NCI-H2227 treated with DMSO at 0.1 percent for 48 hours (cell line): ENCODE measurements at regions not wholly inside any gene's neighbourhood (a gene's known extent, or its start where the extent isn't known, plus 50 kb on each side); places are given as distances from the start of the nearest gene placed in this dataset.
A peak's percentile ranks its signal among the peaks of the same experiment; 100 is the strongest.

Experiments used
- DNase-seq: peaks from one replicate; lab custom pipeline; 2025; lab: John Stamatoyannopoulos, UW

DNA sequence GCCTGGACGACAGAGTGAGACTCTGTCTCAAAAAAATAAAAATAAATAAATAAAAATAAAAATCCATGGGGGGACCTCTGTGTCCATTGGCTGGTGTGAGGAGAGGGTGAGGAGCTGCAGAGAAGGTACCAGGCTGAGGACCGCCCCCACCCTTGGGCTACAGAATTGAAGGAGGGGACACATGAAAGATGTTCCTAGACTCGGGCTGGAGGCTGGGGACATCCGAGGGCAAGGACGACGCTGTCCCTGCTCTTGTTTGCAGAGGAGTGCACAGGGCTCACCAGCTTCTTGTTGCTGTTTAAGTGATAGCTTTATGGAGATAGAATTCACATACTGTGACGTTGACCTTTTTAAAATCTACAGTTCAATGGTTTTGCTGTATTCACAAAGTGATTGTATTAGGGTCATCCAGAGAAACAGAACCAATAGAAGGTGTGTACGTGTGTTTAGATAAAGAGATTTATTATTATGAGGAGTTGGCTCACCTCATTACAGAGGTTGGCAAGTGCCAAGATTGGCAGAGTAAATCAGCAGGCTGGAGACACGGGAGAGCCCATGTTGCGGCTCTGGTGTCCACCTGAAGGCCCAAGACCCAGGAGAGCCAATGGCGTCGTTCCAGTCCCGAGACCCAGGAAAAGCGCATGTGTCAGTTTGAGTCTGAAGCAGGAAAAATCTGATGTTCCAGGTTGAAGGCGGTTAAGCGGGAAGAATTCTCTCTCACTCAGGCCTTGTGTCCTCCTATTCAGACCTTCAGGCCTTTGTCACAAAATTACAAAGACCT lies 320.7 kb downstream of the SEC14L1 start:
- DNase-seq, result no peak

DNA sequence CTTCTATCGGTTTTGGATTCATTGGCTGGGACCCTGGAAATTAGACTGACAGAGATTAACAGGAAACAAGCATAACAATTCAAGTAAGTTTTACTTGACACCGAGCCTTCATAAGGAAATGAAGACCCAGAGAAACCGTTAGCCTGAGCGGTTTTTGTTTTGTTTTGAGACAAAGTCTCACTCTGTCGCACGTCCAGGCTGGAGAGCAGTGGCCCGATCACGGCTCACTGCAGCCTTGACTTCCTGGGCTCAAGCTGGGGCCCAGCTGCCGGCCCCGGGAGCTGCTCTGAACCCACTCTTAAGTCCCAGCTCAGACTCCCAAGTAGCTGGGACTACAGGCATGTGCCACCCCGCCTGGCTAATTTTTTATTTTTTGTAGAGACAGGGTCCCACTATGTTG lies 321.3 kb downstream of the SEC14L1 start:
- DNase-seq, result no peak

DNA sequence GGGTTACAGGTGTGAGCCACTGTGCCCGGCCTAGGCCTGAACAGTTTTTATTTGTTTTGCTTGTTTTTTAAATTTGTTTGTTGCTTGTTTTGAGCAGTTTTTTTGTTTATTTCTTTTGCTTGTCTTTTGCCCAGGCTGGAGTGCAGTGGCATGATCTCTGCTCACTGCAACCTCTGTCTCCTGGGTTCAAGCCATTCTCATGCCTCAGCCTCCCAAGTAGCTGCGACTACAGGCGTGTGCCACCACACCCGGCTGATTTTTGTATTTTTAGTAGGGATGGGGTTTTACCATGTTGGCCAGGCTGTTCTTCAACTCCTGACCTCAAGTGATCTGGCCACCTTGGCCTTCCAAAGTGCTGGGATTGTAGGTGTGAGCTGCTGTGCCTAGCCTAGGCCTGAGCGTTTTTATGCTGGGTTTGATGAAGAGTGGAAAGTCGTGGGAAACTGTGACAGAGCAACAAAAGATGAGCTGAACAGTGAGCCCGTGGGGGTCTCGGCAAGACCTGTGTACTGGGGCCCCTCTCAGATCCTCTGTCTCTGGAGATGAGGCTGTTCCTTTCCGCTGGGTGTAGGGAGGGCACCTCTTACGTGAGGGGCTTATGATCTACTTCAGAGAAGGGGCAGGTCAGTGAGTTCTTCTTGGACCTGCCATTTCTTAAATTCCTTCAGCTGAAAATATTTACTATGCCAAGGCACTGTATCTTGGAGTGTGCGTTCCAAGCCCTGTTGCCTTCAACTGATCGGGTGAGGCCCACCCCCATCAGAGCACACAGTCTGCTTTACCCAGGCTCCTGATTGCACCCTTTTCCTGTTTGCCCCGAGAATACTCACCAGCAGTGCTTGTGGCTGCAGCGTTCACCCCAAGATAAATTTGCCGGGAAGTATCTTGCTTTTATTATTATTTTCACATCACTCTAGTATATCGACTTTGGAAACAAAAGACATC lies 322.1 kb downstream of the SEC14L1 start:
- DNase-seq, result no peak

DNA sequence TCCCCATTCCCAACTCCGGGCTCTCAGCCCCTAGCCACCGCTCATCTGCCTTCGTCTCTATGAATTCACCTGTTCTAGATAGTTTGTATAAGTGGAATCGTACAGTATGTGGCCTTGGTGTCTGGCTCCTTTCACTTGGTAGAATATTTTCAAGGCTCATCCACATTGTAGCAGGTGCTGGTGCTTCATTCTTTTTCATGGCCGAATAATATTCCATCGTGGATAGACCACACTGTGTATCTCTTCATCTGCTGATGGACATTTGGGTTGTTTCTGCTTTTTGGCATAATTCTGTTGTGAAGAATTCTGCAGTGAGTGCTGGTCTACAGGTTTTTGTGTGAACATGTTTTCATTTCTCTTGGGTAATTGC lies 324.2 kb downstream of the SEC14L1 start:
- DNase-seq, result no peak

DNA sequence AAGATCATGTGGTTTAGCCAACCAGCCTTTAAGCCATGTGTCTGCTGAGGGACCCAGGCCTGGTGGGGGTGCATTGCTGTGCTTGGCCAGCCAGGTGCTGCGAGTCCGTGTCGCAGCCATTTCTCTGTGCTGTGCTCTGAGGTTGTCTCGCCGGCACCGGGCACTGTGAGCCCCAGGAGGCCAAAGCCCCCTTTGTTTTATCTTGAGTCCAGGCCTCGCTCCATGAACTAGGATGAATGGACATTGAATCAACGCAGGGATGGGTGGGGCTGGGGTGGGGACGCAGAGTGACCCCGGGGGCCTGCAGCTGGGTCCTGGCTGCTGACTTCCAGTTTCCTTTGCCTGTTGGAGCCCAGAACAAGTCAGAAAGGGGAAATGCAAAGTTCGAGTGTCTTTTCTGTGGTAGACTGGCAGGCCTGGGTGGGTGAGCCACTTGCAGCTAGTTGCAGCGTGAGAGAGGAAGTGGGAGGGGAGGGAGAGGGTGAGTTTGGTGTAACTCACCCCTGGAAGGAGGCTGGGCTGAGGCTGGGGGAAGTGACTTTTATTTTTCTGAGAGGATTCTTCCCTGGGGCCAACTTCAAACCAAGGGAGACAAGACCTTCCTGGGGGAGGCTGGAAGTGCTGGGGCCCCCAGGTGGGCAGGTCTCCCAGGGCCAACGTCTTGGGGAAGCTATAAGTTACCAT lies 324.7 kb downstream of the SEC14L1 start:
- peak; percentile 37 for DNase-seq

DNA sequence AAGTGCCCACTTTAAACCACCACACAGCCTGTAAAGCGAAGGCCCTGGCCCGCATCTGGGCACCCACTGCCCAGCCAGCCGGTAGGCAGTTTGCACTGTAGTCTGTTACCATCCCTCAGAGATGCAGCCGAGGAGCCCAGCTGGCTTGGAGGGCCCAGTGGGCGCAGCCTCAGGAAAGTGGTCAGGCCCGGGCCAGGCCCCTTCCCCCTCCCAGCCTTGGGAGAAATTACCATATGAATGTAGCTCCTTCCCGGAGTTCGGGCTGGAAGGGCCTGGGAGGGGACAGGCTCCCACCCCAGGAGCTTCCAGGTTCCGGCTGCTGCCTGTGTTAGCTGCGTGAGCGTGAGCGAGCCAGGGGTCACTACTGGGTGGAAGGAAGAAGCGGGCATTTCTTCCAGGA lies 325.4 kb downstream of the SEC14L1 start:
- DNase-seq, result peak; percentile 27

DNA sequence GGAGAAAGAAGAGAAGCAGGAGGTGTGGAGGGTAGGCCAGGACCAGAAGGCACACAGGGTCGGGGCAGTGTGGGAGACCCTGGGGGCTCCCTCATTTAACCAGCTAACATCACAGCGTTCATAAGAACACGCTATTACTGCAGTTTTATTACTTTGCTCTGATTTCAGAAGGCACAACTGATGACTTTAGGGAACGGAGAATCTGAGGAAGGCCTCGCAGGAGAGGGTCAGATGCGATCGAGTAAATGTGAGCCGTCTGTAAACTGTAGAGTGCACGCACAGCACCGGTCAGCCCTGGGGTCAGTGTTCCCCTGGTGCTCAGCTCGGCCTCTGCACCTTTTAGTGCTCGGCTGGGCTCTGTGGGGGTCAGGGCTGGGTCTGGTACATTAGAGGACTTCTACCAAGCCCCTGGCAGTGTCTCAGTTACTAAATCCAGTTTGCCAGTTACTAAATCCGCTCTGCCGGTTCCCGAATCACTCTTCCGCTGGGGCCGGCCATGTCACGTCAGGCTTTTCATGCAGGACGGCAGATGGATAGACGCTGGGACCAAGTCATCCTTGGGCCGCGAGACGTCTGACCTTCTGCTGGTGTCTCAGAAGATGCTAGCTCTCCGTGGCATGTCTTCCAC lies 325.9 kb downstream of the SEC14L1 start:
- no peak for DNase-seq

DNA sequence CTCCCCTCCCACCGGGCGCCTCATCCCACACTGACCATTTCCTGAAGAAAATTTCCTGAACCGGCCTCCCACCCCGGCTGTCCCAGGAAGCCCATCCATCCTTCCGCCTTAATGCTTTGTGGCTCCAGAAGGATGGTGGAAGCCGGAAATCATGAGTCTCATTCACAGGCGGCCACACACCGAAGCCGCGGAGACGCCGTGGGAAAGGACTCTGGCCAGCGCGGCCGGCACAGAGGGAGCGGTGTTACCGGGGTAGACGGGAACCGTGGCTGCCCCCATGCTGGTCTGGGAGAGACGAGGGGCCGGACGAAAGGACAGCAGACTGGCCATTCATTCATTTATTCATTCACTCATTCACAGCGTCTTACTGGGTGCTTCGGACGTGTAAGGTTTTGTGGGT lies 326.8 kb downstream of the SEC14L1 start:
- no peak for DNase-seq

DNA sequence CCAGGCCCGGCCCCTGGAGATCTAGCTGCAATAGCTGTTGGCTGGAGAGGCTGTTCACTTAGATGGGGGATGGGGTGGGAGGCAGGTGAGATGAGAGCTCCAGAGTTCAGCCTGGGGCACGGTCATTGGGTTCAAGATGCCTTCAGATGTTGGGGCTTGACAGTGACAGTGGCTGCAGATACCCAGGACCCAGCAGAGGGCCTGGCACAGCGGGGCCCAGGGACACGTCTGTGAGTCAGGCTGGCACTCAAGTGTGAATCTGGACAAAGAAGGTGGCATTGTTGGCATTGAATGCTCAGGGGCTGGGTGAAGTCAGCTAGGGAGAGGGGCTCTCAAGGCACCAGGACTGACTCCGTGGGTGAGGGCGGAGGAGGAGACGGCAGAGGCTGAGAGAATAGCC lies 328.1 kb downstream of the SEC14L1 start:
- no peak for DNase-seq

DNA sequence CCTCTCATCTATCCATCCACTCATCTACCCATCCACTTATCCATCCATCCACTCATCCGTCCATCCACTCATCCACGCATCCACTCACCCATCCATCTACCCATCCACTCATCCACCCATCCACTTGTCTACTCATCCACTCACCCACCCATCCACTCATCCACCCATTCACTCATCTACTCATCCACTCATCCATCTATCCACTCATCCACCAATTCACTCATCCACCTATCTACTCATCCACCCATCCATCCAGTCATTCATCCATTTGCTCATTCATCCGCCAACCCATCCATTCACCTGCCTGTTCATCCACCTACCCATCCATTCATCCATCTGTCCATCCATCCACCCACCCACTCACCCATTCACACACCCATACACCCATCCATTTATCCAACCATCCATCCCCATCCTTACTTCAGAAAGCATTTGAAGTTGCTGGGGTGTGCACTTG lies 329.6 kb downstream of the SEC14L1 start:
- no peak for DNase-seq

DNA sequence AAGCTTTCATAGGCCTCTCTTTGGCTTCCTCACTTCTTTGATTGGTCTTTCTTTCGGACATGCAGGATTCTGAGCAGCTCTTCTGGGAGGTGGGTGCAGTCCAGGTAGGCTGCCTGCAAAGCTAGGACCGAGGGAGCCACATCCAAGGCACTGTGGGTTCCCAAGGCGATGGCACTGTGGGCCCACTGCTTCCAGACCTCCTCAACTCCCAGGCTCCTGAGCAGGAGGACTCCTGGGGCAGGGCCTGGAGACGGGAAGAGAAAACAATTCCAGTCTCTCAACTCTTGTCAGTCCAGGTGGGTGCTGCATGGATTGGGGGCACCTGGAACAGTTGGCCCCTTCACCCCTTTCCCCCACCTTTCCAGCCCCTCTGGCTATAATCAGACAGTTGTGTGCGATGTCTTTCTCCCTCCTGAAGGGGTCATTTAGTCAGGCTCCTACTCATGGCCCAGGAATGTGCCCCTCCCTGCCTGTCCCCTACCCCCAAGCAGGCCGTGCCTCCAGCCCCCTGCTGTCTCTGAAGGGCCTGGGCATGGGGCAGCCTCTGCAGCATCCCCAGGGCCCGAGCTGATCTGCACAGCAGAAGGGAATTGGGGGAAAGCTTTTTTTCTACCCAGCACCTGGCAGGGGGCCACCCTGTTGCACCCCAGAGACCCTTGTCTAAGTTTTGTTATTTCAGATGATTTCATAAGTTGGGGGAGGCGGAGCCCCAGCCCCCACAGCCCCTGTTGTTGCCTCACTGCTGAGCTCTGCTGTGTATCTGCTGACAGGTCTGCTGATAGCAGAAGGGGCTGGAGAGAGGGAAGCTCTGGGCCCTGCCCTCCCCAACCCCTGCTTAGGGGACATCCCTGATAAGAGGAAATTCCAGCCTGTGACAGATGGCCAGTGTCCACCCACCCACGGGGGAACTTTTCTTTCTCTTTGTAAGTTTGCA lies 330.3 kb downstream of the SEC14L1 start:
- no peak for DNase-seq

DNA sequence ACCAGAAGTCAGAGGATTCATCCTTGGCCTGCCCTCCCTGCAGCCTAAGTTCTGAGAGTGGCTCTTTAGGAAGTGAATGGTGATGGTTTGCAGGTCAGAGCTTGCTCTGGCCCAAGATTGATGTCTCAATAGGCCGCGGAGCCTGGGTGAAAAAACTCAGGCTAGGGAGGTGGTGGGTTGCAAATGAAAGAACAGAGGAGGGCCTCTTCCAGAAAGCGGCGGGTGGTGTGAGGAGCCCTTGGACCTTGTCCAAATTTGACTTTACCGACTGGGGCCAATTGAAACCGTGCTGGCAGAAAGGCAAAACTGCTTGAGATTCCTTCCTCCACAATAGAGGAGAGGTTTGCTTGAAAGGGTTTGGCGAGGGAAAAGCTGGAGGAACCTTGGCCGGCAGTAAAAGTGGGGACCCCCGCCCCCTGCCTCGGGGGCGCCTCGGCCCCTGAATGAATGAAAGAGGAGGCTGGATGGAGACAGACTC lies 331.3 kb downstream of the SEC14L1 start:
- DNase-seq, result peak; percentile 34

DNA sequence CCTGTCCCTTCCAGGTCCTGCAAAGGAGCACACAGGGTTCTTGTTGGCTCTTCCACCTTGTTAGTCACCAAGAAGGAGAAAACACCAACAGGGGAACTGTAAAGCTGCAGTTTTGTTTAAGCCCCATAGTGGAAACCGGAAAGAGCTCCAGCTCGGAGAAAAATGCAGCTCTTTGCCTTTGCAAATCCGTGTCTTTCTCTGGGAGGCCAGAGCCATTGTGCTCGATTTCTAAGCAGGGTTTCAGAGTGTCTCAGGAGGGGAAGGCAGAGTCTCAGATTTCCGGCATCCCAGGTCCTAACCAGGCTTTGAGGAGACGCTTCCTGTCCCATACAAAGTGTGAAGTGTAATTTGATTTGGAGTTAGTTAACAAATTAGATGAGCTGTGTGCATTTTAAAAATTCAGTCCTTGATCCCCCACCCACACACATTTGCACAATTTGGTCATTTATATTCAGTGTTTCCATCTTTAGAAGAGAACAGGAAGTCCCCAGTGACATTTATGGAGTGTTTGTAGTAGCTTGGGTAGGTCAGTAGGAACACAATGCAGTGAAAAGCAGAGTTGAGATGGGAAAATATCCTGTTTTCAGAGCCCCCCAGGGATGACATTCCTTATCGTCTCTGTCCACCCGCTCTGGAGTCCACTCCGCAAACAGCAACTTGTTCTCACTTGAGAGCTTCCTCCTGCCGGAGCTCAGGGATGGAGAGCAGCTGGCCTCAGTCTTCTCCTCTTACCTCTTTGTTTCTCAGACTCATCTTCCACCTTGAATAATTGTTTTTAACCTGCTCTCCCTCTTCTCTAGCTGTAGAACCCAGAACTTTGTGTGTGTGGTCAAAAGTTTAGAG lies 331.9 kb downstream of the SEC14L1 start:
- peak; percentile 30 for DNase-seq

DNA sequence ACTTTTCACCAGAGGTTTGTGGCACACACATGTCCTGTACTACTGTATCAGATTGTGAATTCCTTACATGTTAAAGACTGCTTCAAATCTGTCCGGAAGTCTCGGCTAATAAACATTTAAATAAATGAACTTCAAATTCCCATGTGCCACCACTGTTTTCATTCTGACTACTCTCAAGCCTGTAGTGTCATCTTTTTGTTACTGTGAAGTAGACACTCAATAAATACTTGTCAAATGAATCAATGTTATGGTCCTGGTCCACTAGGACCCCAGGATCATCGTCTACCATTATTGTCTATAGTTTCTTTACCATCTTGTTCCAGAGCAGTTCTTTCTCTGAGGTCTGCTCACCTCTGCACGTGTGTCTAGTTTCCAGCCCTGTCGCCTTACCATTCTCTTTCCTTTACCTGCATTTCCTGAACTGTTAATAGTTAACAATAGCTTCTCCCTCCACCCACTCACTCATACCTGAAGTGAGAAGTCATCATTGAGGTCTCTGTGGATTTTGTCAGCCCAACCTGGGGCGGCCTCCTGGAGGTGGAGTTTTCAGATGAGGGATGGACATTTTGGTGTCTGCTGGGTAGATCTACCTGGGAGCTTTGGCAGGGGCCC lies 333.0 kb downstream of the SEC14L1 start:
- no peak for DNase-seq

DNA sequence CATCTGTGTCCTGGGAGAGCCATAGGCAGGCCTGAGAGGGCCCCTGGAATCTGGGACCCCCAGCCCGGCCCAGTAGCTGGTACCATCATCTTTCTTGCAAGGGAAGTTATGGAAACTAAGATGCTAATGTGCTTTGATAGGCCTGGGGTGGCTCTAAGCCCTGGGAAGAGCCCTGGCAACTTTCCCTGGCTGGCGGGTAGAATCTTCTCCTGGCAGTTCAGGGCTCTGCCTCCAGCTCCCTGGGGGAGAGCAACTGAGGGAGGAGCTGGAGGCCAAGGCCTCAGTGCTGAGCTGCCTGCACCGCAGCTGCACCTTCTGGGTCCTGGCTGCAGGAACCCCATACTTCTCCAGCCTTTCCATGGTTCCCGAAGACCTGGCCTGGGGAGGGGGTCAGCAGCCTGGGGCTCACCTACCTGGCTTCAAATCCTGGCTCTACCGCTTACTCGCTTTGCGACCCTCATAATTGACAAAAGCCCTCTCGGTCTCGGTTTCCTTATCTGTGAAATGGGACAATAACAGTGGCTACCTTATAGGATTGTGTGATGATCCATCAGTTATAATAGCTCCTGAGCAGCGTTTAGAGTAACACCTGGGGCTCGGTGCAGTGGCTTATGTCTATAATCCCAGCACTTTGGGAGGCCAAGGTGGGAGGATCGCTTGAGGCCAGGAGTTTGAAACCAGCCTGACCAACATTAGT lies 333.7 kb downstream of the SEC14L1 start:
- no peak for DNase-seq

DNA sequence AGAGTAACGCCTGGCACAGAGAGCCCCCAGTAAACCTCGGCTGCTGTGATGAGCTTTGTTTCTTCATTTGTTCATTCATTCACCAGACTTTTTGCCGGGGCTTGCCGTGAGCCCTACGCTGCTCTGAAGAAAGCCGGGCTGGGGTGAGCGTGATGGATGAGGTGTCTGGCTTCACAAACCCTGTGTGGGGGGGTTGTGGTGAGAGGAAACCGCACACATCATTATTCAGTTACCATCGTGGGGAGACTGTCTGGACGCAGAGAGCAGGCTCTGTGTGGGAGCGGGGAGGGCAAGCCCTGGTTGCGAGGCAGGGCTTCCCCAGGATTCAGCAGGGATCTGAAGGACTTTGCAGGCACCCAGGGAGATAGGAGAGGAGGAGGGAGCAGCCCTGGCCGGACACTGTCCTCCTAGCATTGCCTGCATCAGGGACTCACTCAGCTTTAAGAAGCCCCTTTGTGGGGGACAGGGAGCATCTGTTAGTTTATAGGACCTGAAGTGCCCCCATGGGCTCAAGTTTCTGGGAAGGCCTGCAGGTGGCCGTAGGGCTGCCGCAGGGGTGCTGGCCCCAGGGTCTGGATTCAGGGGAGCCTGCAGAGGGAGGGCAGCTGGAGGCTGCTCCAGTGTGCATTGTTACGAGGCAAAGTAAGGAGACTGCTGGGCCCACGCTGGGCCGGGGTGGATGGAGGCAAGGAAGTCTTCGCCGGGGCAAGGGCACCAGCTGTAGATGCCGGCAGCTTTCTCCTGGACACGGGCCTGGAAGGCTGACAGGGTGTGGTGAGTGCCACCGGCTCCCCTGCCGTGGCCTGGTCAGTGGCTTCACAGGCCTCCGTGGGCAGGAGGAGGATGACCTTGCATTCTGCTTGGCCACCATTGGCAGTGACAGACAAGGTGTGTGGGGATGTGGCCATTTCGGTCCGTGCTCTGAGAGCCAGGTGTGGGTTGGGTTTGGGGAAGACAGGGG lies 334.5 kb downstream of the SEC14L1 start:
- no peak for DNase-seq

DNA sequence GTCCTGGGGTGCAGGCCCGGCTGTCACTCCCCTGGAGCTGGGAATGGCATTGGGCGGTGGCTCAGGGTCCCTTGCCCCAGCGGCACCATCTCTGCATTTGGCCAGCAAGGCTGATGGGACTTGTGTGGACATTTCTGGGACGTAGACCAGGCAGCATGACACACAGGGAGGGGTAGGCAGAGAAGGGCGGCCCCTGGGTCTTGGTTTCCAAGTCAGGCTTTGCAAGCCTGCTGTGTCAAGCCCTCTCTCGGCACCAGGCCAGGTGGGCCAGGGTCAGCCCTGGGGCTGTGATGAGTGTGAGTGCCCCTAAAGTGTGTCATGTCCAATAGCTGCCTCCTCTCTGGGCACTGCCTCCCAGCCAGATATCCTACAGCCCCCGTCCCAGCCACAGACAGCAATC lies 335.2 kb downstream of the SEC14L1 start:
- DNase-seq, result no peak

DNA sequence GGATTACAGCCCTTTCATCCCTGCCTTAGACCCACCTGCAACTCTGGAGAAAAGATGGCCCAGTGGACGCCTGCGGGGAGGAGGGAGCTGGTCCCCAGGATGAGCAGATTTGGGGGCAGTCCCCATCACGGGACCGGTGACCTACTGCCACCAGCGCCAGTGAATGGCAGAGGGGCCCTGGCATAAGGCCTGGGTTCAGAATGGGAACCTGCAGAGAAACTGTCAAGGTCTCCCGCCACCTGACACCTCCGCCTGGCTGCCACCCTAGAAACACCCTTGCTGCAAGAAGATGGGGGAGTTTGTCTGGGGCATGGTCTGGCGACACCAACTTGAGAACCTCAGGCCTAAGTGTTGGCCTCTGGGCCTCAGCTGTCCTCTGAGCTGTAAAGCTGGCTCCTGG lies 335.7 kb downstream of the SEC14L1 start:
- DNase-seq, result no peak
